ENCODE measurements at regions not wholly inside any gene's neighbourhood (a gene's known extent, or its start where the extent isn't known, plus 50 kb on each side); places are given as distances from the start of the nearest gene placed in this dataset.

GRCh38 chr9:107650321-107650720, 160.8 kb upstream of the KLF4 start:
- H3K4me3 ChIP-seq (ENCODE audit: low read depth, low read length) = no peak overlapping the region
- DNase-seq (ENCODE audit: low read depth) = no peak
- TF ChIP-seq MAX (IDR thresholded peaks at IDR 0.05; ENCODE audit: low read depth, low read length) = no peak
- no peak for TF ChIP-seq MYC (IDR thresholded peaks at IDR 0.05; ENCODE audit: low read depth, low read length)
- no peak for TF ChIP-seq POLR2A (IDR thresholded peaks at IDR 0.05; ENCODE audit: extremely low read depth, insufficient read length)
- TF ChIP-seq CTCF (IDR thresholded peaks at IDR 0.05; ENCODE audit: low read depth, low read length) = no peak

- DNase-seq (ENCODE audit: low read depth) = no peak
- H3K4me3 ChIP-seq (ENCODE audit: low read depth, low read length) = no peak overlapping the region
- TF ChIP-seq MAX (IDR thresholded peaks at IDR 0.05; ENCODE audit: low read depth, low read length) (no peak), POLR2A (IDR thresholded peaks at IDR 0.05; ENCODE audit: extremely low read depth, insufficient read length) (no peak)
Measured at GRCh38 chr9:107648153-107648715, 158.7 kb upstream of the KLF4 start.

GRCh38 chr9:107647611-107648010, 158.0 kb upstream of the KLF4 start:
- TF ChIP-seq MAX (IDR thresholded peaks at IDR 0.05; ENCODE audit: low read depth, low read length) = no peak
- no peak for TF ChIP-seq MYC (IDR thresholded peaks at IDR 0.05; ENCODE audit: low read depth, low read length)
- no peak for TF ChIP-seq CTCF (IDR thresholded peaks at IDR 0.05; ENCODE audit: low read depth, low read length)
- no peak for TF ChIP-seq POLR2A (IDR thresholded peaks at IDR 0.05; ENCODE audit: extremely low read depth, insufficient read length)
- DNase-seq (ENCODE audit: low read depth) = no peak
- H3K4me3 ChIP-seq (ENCODE audit: low read depth, low read length) = no peak overlapping the region

- no peak for DNase-seq (ENCODE audit: low read depth)
- no peak overlapping the region for H3K4me3 ChIP-seq (ENCODE audit: low read depth, low read length)
- TF ChIP-seq POLR2A (IDR thresholded peaks at IDR 0.05; ENCODE audit: extremely low read depth, insufficient read length) (no peak), MAX (IDR thresholded peaks at IDR 0.05; ENCODE audit: low read depth, low read length) (no peak), CTCF (IDR thresholded peaks at IDR 0.05; ENCODE audit: low read depth, low read length) (no peak), MYC (IDR thresholded peaks at IDR 0.05; ENCODE audit: low read depth, low read length) (no peak)
Measured at GRCh38 chr9:107647141-107647540, 157.6 kb upstream of the KLF4 start.

- TF ChIP-seq MAX (IDR thresholded peaks at IDR 0.05; ENCODE audit: low read depth, low read length) (no peak), MYC (IDR thresholded peaks at IDR 0.05; ENCODE audit: low read depth, low read length) (no peak), POLR2A (IDR thresholded peaks at IDR 0.05; ENCODE audit: extremely low read depth, insufficient read length) (no peak), CTCF (IDR thresholded peaks at IDR 0.05; ENCODE audit: low read depth, low read length) (no peak)
- H3K4me3 ChIP-seq (ENCODE audit: low read depth, low read length) = no peak overlapping the region
- no peak for DNase-seq (ENCODE audit: low read depth)
Measured at GRCh38 chr9:107645464-107645833, 155.9 kb upstream of the KLF4 start.

- DNase-seq (ENCODE audit: low read depth) = no peak
- TF ChIP-seq CTCF (IDR thresholded peaks at IDR 0.05; ENCODE audit: low read depth, low read length) = no peak
- 0 out of 2 replicates have a peak, but pooled peaks have one; percentile 27 for TF ChIP-seq MAX (IDR thresholded peaks at IDR 0.05; ENCODE audit: low read depth, low read length)
- no peak overlapping the region for H3K4me3 ChIP-seq (ENCODE audit: low read depth, low read length)
Measured at GRCh38 chr9:107644733-107645463, 155.3 kb upstream of the KLF4 start.
